Chondrocyte (in vitro differentiated cells): ENCODE measurements at regions not wholly inside any gene's neighbourhood (a gene's known extent, or its start where the extent isn't known, plus 50 kb on each side); places are given as distances from the start of the nearest gene placed in this dataset.

Experiments
- DNase-seq: peaks from one replicate; pipeline ENCODE4 v3.0.0; 2021; ENCODE audit warnings: mixed read lengths, low spot score
- H3K27ac Mint-ChIP-seq: one replicate; pipeline ENCODE4 v1.8.0; 2021; ENCODE audit warnings: mild to moderate bottlenecking, moderate library complexity, mixed read lengths; ENCODE audit not compliant: unreplicated experiment
- H3K27me3 Mint-ChIP-seq: 2 replicates; pipeline ENCODE4 v1.8.0; 2021; ENCODE audit warnings: low read depth, mixed read lengths
- H3K36me3 Mint-ChIP-seq: 2 replicates; pipeline ENCODE4 v1.8.0; 2021; ENCODE audit warnings: low read depth, mixed read lengths
- H3K4me1 Mint-ChIP-seq: 2 replicates; pipeline ENCODE4 v1.8.0; 2021; ENCODE audit warnings: low read depth, mild to moderate bottlenecking, mixed read lengths
- H3K4me3 Mint-ChIP-seq: one replicate; pipeline ENCODE4 v1.8.0; 2021; ENCODE audit warnings: mild to moderate bottlenecking, moderate library complexity, mixed read lengths; ENCODE audit not compliant: unreplicated experiment
- H3K9me3 Mint-ChIP-seq: 2 replicates; pipeline ENCODE4 v1.8.0; 2021; ENCODE audit warnings: low read depth, mixed read lengths
- TF ChIP-seq, protein P1 (sequence below): fragments of 200-600 bp; sonication (generic); IDR thresholded peaks from 2 replicates; pipeline ENCODE4 v1.5.0; 2021; ENCODE audit warnings: antibody characterized with exemption, mild to moderate bottlenecking, moderate library complexity

DNA sequence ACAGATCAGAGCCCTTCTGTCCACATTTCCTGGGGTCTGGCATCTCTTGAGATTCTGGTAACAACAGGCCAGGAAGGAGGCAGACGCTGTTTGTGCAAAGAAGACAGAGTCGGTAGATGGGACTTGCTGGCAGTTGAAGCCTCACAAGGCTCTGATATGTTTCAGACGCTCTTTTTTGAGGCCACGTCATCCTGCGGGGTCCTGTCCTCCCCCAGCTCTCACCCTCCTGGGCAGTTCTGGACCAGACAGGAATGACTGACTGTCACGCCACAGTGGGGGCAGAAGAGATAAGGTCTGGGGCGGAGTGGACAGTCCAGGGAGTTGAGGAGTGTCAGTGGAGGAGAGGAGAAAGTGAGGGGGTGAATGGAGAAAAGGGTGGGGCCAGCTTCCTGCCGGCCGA, 87.1 kb upstream of the SULF2 start:
- DNase-seq = no peak
- H3K9me3 Mint-ChIP-seq = no peaks in the 10 kb centered on the region
- H3K4me3 Mint-ChIP-seq = no peak overlapping the region
- peaks cover 23% of the 10 kb centered on the region for H3K27me3 Mint-ChIP-seq
- no peaks in the 10 kb centered on the region for H3K36me3 Mint-ChIP-seq
- H3K4me1 Mint-ChIP-seq = peaks cover 13% of the 10 kb centered on the region
- no peak overlapping the region for H3K27ac Mint-ChIP-seq
- TF ChIP-seq, protein P1, sequence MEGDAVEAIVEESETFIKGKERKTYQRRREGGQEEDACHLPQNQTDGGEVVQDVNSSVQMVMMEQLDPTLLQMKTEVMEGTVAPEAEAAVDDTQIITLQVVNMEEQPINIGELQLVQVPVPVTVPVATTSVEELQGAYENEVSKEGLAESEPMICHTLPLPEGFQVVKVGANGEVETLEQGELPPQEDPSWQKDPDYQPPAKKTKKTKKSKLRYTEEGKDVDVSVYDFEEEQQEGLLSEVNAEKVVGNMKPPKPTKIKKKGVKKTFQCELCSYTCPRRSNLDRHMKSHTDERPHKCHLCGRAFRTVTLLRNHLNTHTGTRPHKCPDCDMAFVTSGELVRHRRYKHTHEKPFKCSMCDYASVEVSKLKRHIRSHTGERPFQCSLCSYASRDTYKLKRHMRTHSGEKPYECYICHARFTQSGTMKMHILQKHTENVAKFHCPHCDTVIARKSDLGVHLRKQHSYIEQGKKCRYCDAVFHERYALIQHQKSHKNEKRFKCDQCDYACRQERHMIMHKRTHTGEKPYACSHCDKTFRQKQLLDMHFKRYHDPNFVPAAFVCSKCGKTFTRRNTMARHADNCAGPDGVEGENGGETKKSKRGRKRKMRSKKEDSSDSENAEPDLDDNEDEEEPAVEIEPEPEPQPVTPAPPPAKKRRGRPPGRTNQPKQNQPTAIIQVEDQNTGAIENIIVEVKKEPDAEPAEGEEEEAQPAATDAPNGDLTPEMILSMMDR = no peak

DNA sequence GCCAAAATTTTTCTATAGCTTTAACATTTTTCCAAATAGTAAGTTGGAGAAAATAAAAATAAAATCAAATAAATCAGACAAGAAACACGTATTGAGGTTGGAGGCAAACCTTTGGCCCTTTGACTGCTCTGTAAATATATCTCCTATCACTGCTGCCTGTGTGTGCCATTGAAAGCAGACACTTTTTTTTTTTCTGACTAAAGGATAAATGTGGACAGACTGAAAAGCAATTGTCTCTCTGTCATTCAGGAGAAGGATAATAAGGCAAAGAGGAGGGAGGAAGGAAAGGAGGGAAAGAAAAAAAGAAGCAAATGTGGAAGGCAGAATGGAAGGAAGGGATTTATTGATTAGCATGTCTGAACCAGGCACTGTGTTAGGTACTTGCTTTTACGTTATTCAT, 85.2 kb upstream of the SULF2 start:
- TF ChIP-seq, protein P1 = no peak
- H3K4me3 Mint-ChIP-seq = no peak overlapping the region
- no peak overlapping the region for H3K27ac Mint-ChIP-seq
- no peaks in the 10 kb centered on the region for H3K9me3 Mint-ChIP-seq
- peaks cover 5% of the 10 kb centered on the region for H3K4me1 Mint-ChIP-seq
- peaks cover 34% of the 10 kb centered on the region for H3K27me3 Mint-ChIP-seq
- H3K36me3 Mint-ChIP-seq = no peaks in the 10 kb centered on the region
- no peak for DNase-seq

DNA sequence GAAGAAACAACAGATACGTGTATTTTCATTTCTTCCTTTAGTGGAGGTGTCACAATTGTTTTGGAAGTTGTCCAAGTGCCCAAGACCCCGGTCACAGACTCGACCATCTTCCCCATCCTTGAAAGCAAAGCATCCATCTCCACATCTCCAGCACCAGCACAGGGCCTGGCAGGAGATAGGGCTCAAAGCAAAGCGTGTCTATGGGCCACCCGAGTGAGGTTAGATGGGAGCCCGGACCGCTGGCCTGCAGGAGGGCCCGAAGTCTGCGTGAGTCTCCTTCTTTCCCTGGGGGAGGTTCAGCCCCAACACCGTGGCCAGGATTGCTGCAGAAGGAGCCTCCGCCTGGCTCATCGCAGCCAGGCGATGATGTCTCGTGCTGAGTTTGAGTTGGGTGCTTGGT, 83.5 kb upstream of the SULF2 start:
- DNase-seq = no peak
- H3K27me3 Mint-ChIP-seq = peaks cover 40% of the 10 kb centered on the region
- TF ChIP-seq, protein P1 = no peak
- no peak overlapping the region for H3K4me3 Mint-ChIP-seq
- no peaks in the 10 kb centered on the region for H3K4me1 Mint-ChIP-seq
- H3K27ac Mint-ChIP-seq = no peak overlapping the region
- H3K36me3 Mint-ChIP-seq = no peaks in the 10 kb centered on the region
- no peaks in the 10 kb centered on the region for H3K9me3 Mint-ChIP-seq

DNA sequence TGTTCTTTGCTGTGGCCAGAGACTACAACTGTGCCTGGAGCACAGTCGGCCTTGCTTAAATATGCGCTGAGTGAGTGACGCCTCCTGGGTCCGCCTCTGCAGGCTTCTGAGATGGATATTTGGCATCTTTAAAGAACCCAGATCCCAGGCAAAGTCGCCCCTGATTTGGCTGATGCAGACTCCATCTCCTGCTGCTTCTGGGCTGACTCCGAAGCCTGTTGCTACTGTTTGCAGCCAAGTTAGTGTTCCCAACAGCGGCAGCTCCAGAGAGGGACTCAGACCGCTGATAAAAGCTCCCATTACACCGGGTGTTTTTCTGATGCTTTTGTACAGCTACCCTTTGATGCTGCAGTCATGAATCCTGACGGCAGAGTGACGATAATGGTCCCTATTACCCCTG, 83.0 kb upstream of the SULF2 start:
- H3K27me3 Mint-ChIP-seq = peaks cover 44% of the 10 kb centered on the region
- no peaks in the 10 kb centered on the region for H3K36me3 Mint-ChIP-seq
- no peak overlapping the region for H3K4me3 Mint-ChIP-seq
- peaks cover 4% of the 10 kb centered on the region for H3K9me3 Mint-ChIP-seq
- no peak for DNase-seq
- TF ChIP-seq, protein P1 = no peak
- H3K4me1 Mint-ChIP-seq = no peaks in the 10 kb centered on the region
- H3K27ac Mint-ChIP-seq = no peak overlapping the region

DNA sequence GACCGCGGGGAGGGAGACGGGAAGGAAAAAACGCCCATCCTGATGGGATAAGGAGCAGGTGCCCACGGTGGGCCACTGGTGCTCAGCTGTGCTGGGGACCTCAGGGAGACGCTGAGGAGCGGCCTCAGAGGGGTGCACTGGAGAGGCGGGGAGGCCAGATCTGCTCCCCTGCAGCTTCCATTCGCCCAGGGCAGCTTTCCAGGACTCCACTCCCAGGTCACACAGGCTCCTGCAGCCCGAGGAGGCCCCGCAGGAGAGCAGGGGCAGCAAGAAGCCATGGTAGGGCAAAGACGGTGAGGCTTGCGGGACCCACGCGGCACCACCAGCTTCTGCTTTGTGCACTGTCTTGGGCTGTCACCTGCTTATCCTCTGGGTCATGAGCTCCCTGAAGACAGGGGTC, 82.5 kb upstream of the SULF2 start:
- no peak for DNase-seq
- Mint-ChIP-seq H3K9me3 (peaks cover 8% of the 10 kb centered on the region), H3K36me3 (no peaks in the 10 kb centered on the region)

More for the DNA sequence above, 82.5 kb upstream of the SULF2 start:
- Mint-ChIP-seq H3K4me3 (no peak overlapping the region), H3K27ac (no peak overlapping the region), H3K4me1 (no peaks in the 10 kb centered on the region), H3K27me3 (peaks cover 48% of the 10 kb centered on the region)
- TF ChIP-seq, protein P1 = no peak
